HFF-Myc (cell line): ENCODE measurements at regions not wholly inside any gene's neighbourhood (a gene's known extent, or its start where the extent isn't known, plus 50 kb on each side); places are given as distances from the start of the nearest gene placed in this dataset.

Experiments used
- DNase-seq: peaks from one replicate; pipeline ENCODE4 v3.0.0-alpha.2; 2011; ENCODE audit warnings: low read depth; ENCODE audit errors: extremely low read depth
- H3K4me3 ChIP-seq: replicated peaks from 2 replicates; pipeline ENCODE4 v1.5.1; 2011; ENCODE audit warnings: low read depth, mild to moderate bottlenecking, control low read depth, low read length
- TF ChIP-seq, protein P1 (sequence below): IDR thresholded peaks from 2 replicates; pipeline ENCODE4 v1.5.1; 2012; ENCODE audit warnings: mild to moderate bottlenecking, low read depth, low read length, control low read depth; ENCODE audit errors: missing control alignments

DNA sequence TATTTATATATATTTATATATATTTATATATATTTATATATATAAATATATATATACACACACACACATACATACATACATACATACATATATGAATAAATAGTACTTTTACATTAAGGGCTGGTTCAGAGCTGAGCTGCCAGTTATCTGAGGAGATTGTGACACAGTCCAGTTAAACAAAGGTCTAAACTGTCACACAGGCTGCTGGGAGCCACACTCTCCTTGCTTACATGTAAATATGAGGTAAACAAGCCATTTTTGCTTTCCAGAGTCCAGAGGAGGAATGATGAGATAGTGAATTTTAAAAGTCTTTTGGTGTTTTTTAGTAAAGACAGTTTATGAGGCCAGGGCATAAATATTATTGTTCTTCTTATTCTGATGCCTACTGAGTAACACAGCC lies 377.5 kb upstream of the PIK3C3 start:
- TF ChIP-seq, protein P1, sequence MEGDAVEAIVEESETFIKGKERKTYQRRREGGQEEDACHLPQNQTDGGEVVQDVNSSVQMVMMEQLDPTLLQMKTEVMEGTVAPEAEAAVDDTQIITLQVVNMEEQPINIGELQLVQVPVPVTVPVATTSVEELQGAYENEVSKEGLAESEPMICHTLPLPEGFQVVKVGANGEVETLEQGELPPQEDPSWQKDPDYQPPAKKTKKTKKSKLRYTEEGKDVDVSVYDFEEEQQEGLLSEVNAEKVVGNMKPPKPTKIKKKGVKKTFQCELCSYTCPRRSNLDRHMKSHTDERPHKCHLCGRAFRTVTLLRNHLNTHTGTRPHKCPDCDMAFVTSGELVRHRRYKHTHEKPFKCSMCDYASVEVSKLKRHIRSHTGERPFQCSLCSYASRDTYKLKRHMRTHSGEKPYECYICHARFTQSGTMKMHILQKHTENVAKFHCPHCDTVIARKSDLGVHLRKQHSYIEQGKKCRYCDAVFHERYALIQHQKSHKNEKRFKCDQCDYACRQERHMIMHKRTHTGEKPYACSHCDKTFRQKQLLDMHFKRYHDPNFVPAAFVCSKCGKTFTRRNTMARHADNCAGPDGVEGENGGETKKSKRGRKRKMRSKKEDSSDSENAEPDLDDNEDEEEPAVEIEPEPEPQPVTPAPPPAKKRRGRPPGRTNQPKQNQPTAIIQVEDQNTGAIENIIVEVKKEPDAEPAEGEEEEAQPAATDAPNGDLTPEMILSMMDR: no peak
- no peak for DNase-seq

DNA sequence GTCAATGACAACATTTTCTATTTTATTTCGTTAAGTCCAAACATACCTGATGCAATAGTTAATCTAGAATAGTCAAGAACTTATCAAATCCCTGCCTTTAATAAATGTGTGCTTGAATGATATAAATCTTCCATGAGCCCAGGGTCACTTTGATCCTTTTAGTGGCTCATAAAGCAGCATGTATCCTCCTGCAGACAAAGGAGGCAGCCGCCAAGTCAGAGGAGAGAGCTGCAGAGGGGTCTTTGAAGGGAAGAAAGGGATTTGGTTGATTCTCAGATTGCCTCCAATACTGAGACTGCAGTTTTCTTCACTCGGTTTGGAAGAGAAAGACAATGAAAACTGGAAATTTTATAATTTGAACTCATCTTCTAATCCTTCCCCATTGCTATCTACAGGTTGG lies 378.4 kb upstream of the PIK3C3 start:
- TF ChIP-seq, protein P1: no peak
- DNase-seq: no peak
- H3K4me3 ChIP-seq: no peak overlapping the region

More for the DNA sequence above, 377.5 kb upstream of the PIK3C3 start:
- no peak overlapping the region for H3K4me3 ChIP-seq

DNA sequence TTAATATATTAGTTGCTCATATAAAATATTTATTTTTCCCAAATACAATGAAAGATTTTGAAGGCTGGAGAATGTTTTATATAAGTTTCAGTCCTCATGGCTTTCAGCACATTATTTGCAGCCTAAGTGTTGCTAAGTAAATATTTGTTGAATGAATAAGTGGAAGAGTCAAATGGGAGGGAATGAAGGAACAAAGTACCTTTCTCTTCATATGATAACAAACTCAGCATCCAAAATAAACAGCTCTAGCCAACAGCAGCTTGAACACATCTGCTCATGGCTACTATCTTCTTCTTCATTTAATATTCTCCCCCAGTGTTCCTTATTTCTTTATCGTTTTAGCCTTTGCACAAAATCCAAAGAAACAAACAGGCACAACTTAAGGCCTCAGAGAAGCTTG lies 385.2 kb upstream of the PIK3C3 start:
- DNase-seq: no peak
- no peak overlapping the region for H3K4me3 ChIP-seq
- TF ChIP-seq, protein P1: no peak

DNA sequence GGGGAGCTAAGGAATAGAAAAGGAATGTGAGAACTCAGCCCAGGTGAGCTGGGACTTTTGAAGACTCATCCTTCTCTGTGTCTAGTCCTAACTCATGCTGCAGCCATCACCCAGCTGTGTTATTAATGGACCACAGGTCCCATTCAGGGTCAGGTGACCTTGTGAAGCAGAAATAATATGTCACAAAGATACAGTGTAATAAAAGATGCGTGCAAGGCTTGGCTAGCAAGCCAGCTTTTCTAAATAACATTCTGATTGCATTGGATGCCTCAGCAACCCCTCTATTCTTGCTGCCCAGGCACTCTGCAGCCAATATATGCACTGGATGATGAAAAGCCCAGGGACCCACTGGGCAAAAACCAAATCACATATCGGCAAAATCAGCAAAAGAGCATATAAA lies 393.1 kb upstream of the PIK3C3 start:
- no peak overlapping the region for H3K4me3 ChIP-seq
- TF ChIP-seq, protein P1: no peak
- no peak for DNase-seq

DNA sequence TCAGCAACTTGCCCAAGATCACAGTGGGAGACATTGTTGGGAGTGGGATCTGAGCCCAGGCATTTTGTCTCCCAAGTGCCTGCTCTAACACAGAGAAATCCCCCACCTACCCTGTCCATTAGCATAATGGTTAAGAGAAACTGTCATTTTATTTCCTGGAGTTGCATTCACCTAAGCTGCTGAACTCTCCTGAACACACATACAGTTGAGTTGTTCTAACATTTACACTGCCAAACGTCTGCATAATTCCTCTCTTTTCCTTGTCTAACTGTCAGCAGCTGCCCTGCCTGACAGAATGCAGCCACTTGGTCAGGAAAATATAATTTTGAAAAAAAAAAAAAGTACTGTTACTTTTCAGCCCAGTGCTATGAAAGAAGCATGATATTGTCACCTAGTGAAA lies 396.3 kb upstream of the PIK3C3 start:
- H3K4me3 ChIP-seq: no peak overlapping the region
- DNase-seq: no peak
- TF ChIP-seq, protein P1: no peak

DNA sequence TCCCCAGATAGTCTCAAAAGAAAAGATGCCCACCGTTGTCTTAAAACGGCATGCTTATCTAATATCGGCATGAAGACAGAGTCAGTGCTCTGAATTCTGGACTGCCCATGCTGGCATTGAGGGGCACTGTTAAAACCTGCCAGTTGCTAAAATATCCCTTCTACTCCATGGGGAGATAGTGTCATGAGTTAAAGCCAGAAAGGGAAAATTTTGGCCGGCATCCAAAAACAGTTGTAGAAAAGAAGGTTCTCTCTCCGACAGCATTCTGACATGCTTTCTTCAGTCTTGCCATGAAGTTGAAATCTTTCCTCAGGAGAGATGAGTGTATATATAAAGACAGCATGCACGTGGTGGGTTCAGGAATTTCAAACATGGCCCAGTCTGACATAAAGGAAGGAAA lies 401.3 kb upstream of the PIK3C3 start:
- no peak for DNase-seq
- TF ChIP-seq, protein P1: no peak
- no peak overlapping the region for H3K4me3 ChIP-seq

DNA sequence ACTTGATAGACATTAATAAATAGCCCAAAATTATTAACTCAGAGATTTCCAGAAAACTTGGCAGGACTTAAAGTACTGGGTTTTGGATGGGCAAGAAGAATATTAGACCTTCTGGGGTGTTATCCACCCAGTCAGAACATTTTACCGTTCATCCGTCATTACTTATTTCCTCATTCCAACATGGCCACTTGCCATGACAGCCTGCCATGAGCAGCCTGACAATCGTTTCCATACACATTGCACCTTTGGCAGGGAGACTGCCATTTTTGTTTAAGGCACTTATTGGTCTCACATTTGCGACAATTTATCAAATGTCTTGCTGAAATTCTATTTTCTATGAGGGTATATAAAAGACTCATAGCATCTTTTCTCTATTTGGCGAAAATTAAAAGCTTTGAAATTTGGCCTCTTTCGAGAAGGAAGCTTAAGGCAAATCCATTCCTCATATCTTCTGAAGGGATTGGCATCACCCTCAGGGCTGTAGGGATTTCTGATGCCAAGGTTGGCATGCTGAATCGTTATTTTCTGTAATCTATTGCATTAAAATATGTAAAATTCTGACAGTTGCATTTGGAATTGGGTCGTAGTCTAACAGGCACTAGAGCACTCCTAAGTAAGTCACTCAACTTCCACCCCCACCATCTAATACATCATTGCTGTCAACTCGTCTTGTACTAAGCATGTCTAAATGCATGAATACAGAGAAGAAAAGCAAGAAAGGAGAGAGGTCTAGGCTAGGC lies 406.3 kb upstream of the PIK3C3 start:
- DNase-seq: no peak
- TF ChIP-seq, protein P1: no peak
- no peak overlapping the region for H3K4me3 ChIP-seq
